Endothelial cell of umbilical vein (primary cell): ENCODE measurements at regions not wholly inside any gene's neighbourhood (a gene's known extent, or its start where the extent isn't known, plus 50 kb on each side); places are given as distances from the start of the nearest gene placed in this dataset.

Source experiments
- BruUV-seq: library from RNA; stranded (reverse); fragments of 400-500 nt; replicated peaks from 2 replicates; lab custom pipeline; 2021; lab: Mats Ljungman, UMichigan
- CTCF ChIA-PET: fragments of 300-600, 350-600 bp; sonication (Branson Sonifier 250); formaldehyde crosslinking; loops from one replicate; lab custom pipeline; 2021; ENCODE audit warnings: antibody characterized with exemption, inconsistent platforms; lab: Charles Lee
- POLR2A ChIA-PET: fragments of 300-600, 350-600 bp; sonication (Branson Sonifier 250); formaldehyde crosslinking; loops from one replicate; lab custom pipeline; 2021; ENCODE audit warnings: antibody characterized with exemption, inconsistent platforms; lab: Charles Lee
- DNase-seq: peaks from one replicate; pipeline ENCODE4 v3.0.0-alpha.2; 2011; ENCODE audit warnings: low read depth, low spot score
- FAIRE-seq: peaks from 2 replicates; lab custom pipeline; 2011; peaks lifted over from hg19 to GRCh38; lab: Jason Lieb, UNC
- H2AFZ ChIP-seq: 2 replicates; pipeline ENCODE4 v1.6.0; 2012; ENCODE audit warnings: low read depth, low read length, control low read depth, inconsistent platforms
- H3K27ac ChIP-seq: 2 replicates; pipeline ENCODE4 v1.5.1; 2011; ENCODE audit warnings: low read depth, mild to moderate bottlenecking, control low read depth, low read length, moderate library complexity; ENCODE audit not compliant: insufficient read depth
- H3K27me3 ChIP-seq, 2 experiments: 2 replicates each; pipeline versions ENCODE4 v1.6.0 to v1.6.1; 2011; ENCODE audit warnings: low read length in 2 of 2, mixed read lengths in 1 of 2; ENCODE audit not compliant: control insufficient read depth in 2 of 2, insufficient read depth in 2 of 2
- H3K36me3 ChIP-seq, 2 experiments: 2 replicates in 1 of 2; 3 replicates in 1 of 2; pipeline ENCODE4 v1.5.1; 2011; ENCODE audit warnings: low read length in 2 of 2, mild to moderate bottlenecking in 1 of 2, moderate library complexity in 1 of 2; ENCODE audit not compliant: control insufficient read depth in 2 of 2, insufficient read depth in 2 of 2; ENCODE audit errors: extremely low read depth in 1 of 2
- H3K4me1 ChIP-seq: 3 replicates; pipeline ENCODE4 v1.5.1; 2011; ENCODE audit warnings: mild to moderate bottlenecking, low read length; ENCODE audit not compliant: control insufficient read depth, insufficient read depth; ENCODE audit errors: extremely low read depth
- H3K4me2 ChIP-seq: 2 replicates; pipeline ENCODE4 v1.6.1; 2011; ENCODE audit warnings: low read length, control low read depth, mixed read lengths; ENCODE audit not compliant: insufficient read depth
- H3K4me3 ChIP-seq, 3 experiments: fragments of 200-600 bp in 1 of 3; sonication (generic), shearing (Covaris generic) in 1 of 3; replicated peaks in 1 of 3; 2 replicates each; pipeline ENCODE4 v1.5.1; 2011 to 2016; ENCODE audit warnings: control low read depth in 3 of 3, low read length in 3 of 3, mild to moderate bottlenecking in 2 of 3, inconsistent platforms in 1 of 3, low read depth in 1 of 3, moderate library complexity in 1 of 3; ENCODE audit not compliant: insufficient read depth in 1 of 3
- H3K79me2 ChIP-seq: 2 replicates; pipeline ENCODE4 v1.6.0; 2012; ENCODE audit warnings: low read length, inconsistent platforms; ENCODE audit not compliant: control insufficient read depth, insufficient read depth
- H3K9ac ChIP-seq: replicated peaks from 2 replicates; pipeline ENCODE3; 2011; ENCODE audit warnings: low read length, control low read depth; ENCODE audit not compliant: insufficient read depth; ENCODE audit errors: extremely low read depth
- H3K9me1 ChIP-seq: replicated peaks from 3 replicates; pipeline ENCODE4 v1.6.0; 2011; ENCODE audit warnings: mild to moderate bottlenecking, low read length; ENCODE audit not compliant: control insufficient read depth, insufficient read depth; ENCODE audit errors: extremely low read depth
- H3K9me3 ChIP-seq: replicated peaks from 2 replicates; pipeline ENCODE4 v1.5.1; 2012; ENCODE audit warnings: low read length, inconsistent platforms; ENCODE audit not compliant: control insufficient read depth, insufficient read depth
- H4K20me1 ChIP-seq: replicated peaks from 2 replicates; pipeline ENCODE3; 2011; ENCODE audit warnings: mild to moderate bottlenecking, low read length; ENCODE audit not compliant: control insufficient read depth, insufficient read depth; ENCODE audit errors: extremely low read depth
- CTCF ChIP-seq, 2 donors: IDR thresholded peaks; 1 replicate in 1 of 2; 2 replicates in 1 of 2; pipeline ENCODE4 v1.5.1; 2011; ENCODE audit warnings: low read length in 2 of 2, mild to moderate bottlenecking in 2 of 2, moderate library complexity in 2 of 2, control low read depth in 1 of 2, inconsistent platforms in 1 of 2, low read depth in 1 of 2; ENCODE audit not compliant: insufficient read depth in 1 of 2; ENCODE audit errors: extremely low read depth in 1 of 2
- EZH2 ChIP-seq: IDR thresholded peaks from 2 replicates; pipeline ENCODE4 v1.6.1; 2012; ENCODE audit warnings: borderline replicate concordance, low read depth, mild to moderate bottlenecking, moderate library complexity, low read length, inconsistent platforms; ENCODE audit not compliant: severe bottlenecking
- GATA2 ChIP-seq: IDR thresholded peaks from 2 replicates; pipeline ENCODE4 v1.7.0; 2011; ENCODE audit warnings: low read depth, mild to moderate bottlenecking, moderate library complexity, mixed read lengths, low read length; ENCODE audit not compliant: insufficient read length, insufficient read depth
- JUN ChIP-seq: IDR thresholded peaks from 2 replicates; pipeline ENCODE4 v1.6.1; 2011; ENCODE audit warnings: borderline replicate concordance, low read depth; ENCODE audit not compliant: insufficient read length, insufficient read depth
- MYC ChIP-seq: IDR thresholded peaks from one replicate; pipeline ENCODE4 v1.6.1; 2011; ENCODE audit warnings: mild to moderate bottlenecking, low read depth, low read length
- POLR2AphosphoS5 ChIP-seq: IDR thresholded peaks from 2 replicates; pipeline ENCODE4 v1.6.1; 2012; ENCODE audit warnings: low read depth, mild to moderate bottlenecking, control low read depth, low read length, moderate library complexity; ENCODE audit not compliant: insufficient read depth
- dilution Hi-C: fragments of 300-500 bp; cut with MboI; formaldehyde crosslinking; loops from one replicate; pipeline ENCODE4 v1.15.0; 2019; ENCODE audit warnings: low sequenced_read_pairs; ENCODE audit not compliant: extremely low pct_ligation_motif_present
- intact Hi-C: fragments of 100-400 bp; cut with micrococcal nuclease; formaldehyde crosslinking; loops from one replicate; pipeline ENCODE4 v1.10.0; 2022

GRCh38 chr22:47284360-47284759 lies 521.9 kb downstream of the TBC1D22A start:
- intact Hi-C loops (no loop called here), dilution Hi-C loops (no loop called here)
- Histone ChIP-seq H3K9me3 (no peaks in the 10 kb centered on the region), H3K4me1 (no peaks in the 10 kb centered on the region), H3K4me2 (no peak overlapping the region), H3K9ac (no peak overlapping the region), H3K27me3 (no peaks in the 10 kb centered on the region), H3K4me3 (no peak overlapping the region), H3K27ac (no peak overlapping the region), H4K20me1 (no peaks in the 10 kb centered on the region), H3K79me2 (no peaks in the 10 kb centered on the region), H3K36me3 (no peaks in the 10 kb centered on the region), H2AFZ (no peak overlapping the region), H3K9me1 (no peaks in the 10 kb centered on the region)
- TF ChIP-seq JUN = no peak
- no peak for DNase-seq
- no peak for FAIRE-seq
- ChIA-PET CTCF (no interaction called here), POLR2A (no interaction called here)
- BruUV-seq = no TSS peak

GRCh38 chr22:47283616-47284270 lies 521.3 kb downstream of the TBC1D22A start:
- Histone ChIP-seq H3K9ac (no peak overlapping the region), H3K4me1 (no peaks in the 10 kb centered on the region), H3K36me3 (no peaks in the 10 kb centered on the region), H2AFZ (no peak overlapping the region), H3K27ac (no peak overlapping the region), H3K9me1 (no peaks in the 10 kb centered on the region), H3K4me2 (no peak overlapping the region), H3K27me3 (no peaks in the 10 kb centered on the region), H4K20me1 (no peaks in the 10 kb centered on the region), H3K4me3 (no peak overlapping the region), H3K9me3 (no peaks in the 10 kb centered on the region), H3K79me2 (no peaks in the 10 kb centered on the region)
- DNase-seq (no peak), FAIRE-seq (no peak)
- BruUV-seq = no TSS peak
- CTCF ChIA-PET = no interaction called here
- POLR2A ChIA-PET = no interaction called here
- dilution Hi-C loops = no loop called here
- intact Hi-C loops = no loop called here
- TF ChIP-seq CTCF (IDR thresholded peaks at IDR 0.05; ENCODE audit: extremely low read depth in 1 of 2, insufficient read depth in 1 of 2, low read depth in 1 of 2, low read length in 2 of 2) = no peak
- no peak for TF ChIP-seq JUN
- no peak for TF ChIP-seq MYC
- no peak for TF ChIP-seq POLR2AphosphoS5
- no peak for TF ChIP-seq GATA2
- no peak for TF ChIP-seq EZH2
